ENCODE measurements at regions not wholly inside any gene's neighbourhood (a gene's known extent, or its start where the extent isn't known, plus 50 kb on each side); places are given as distances from the start of the nearest gene placed in this dataset.

DNA sequence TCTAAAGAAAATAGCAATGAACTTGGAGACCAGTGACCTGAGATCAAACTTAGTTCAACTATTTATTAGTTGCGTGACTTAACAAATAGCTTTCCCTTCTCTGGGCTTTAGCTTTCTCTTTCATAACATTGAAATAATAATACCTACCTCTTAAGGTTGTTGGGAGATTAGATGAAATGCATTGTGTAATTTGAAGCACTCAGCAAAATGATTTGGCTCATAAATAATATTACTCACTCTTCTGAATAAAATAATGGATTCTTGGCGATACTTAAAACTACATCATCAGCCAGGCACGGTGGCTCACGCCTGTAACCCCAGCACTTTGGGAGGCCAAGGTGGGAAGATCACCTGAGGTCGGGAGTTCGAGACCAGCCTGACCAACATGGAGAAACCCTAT, 556.2 kb upstream of the JARID2 start:
- Histone ChIP-seq H3K4me1 (no peaks in the 10 kb centered on the region), H3K4me3 (no peak overlapping the region), H3K27me3 (no peaks in the 10 kb centered on the region), H3K9me3 (no peaks in the 10 kb centered on the region), H3K27ac (no peak overlapping the region), H3K36me3 (no peaks in the 10 kb centered on the region)
- ATAC-seq (ENCODE audit: low FRiP score in 2 of 2): no peak
- WGBS, 2 donors: 93 to 97% methylated on average over 6 of the region's 6 CpGs
- DNase-seq: no peak
- TF ChIP-seq POLR2AphosphoS5 (IDR thresholded peaks at IDR 0.05) (no peak), POLR2A (IDR thresholded peaks at IDR 0.05) (no peak), EP300 (IDR thresholded peaks at IDR 0.05) (no peak)
- TF ChIP-seq, protein P1, sequence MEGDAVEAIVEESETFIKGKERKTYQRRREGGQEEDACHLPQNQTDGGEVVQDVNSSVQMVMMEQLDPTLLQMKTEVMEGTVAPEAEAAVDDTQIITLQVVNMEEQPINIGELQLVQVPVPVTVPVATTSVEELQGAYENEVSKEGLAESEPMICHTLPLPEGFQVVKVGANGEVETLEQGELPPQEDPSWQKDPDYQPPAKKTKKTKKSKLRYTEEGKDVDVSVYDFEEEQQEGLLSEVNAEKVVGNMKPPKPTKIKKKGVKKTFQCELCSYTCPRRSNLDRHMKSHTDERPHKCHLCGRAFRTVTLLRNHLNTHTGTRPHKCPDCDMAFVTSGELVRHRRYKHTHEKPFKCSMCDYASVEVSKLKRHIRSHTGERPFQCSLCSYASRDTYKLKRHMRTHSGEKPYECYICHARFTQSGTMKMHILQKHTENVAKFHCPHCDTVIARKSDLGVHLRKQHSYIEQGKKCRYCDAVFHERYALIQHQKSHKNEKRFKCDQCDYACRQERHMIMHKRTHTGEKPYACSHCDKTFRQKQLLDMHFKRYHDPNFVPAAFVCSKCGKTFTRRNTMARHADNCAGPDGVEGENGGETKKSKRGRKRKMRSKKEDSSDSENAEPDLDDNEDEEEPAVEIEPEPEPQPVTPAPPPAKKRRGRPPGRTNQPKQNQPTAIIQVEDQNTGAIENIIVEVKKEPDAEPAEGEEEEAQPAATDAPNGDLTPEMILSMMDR (IDR thresholded peaks at IDR 0.05): no peak

DNA sequence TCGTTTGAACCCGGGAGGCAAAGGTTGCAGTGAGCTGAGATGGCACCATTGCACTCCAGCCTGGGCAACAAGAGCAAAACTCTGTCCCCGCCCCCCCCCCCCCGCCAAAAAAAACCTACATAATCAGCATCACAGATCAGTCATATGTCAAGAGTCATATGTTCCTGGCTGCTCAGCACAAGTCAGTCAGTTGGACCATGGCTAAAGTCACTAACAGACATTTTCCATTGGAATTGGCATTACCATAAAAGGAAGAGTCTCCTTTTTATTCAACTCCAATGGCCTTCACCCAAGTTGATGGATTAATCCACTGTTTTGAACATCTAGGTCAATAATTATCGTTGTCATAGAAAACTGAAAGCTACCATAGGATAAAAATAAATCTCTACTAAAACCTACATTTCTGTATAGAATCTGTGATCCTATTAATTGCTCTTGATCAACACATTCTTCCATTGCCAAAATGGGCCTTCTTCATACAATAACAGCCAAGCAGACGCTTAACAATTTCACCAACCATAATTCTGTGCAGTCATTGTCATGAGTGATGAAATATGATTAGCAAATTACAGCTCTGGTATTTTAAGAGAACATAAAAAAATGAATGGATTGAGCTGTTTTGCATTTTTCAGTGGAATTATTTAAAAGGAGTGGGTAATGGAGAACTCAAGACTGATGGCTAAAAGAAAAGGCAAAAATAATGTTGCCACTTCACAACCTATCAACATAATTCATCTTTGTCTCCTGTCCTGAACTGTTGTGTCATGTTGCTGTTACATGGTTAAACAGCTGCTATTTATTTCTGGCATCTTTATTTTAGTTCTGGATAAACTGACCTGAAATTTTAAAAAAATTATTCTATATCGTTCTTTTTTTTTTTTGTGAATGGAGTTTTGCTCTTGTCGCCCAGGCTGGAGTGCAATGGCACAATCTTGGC, 555.5 kb upstream of the JARID2 start:
- H3K9me3 ChIP-seq: no peaks in the 10 kb centered on the region
- no peaks in the 10 kb centered on the region for H3K4me1 ChIP-seq
- DNase-seq (no peak), ATAC-seq (ENCODE audit: low FRiP score in 2 of 2) (no peak)
- H3K27me3 ChIP-seq: no peaks in the 10 kb centered on the region
- H3K27ac ChIP-seq: no peak overlapping the region
- H3K4me3 ChIP-seq: no peak overlapping the region
- no peak for TF ChIP-seq EP300 (IDR thresholded peaks at IDR 0.05)
- no peak for TF ChIP-seq POLR2AphosphoS5 (IDR thresholded peaks at IDR 0.05)
- TF ChIP-seq POLR2A (IDR thresholded peaks at IDR 0.05): no peak
- TF ChIP-seq, protein P1 (IDR thresholded peaks at IDR 0.05): no peak
- H3K36me3 ChIP-seq: no peaks in the 10 kb centered on the region
- 87 to 90% methylated on average over 8 of the region's 8 CpGs for WGBS, 2 donors

DNA sequence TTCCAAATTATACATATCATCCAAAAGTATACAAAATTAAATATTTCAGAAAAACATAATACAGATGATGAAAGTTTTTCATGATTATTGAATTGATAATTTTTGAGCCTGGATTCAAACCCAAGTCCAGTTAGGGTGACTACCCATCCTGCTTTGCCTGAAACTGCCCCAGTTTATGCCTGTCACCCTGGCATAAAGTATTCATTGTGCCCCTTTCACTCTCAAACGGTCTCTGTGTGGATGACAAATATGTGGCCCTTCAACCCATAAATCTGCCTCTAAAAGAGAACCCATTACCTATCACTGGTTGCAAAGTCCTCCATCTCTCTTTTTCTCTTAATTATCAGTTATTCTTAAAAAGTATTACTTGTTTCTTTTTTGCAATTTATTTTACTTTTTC, 553.7 kb upstream of the JARID2 start:
- 67% methylated on average over 1 of the region's 1 CpG for WGBS, 2 donors

DNA sequence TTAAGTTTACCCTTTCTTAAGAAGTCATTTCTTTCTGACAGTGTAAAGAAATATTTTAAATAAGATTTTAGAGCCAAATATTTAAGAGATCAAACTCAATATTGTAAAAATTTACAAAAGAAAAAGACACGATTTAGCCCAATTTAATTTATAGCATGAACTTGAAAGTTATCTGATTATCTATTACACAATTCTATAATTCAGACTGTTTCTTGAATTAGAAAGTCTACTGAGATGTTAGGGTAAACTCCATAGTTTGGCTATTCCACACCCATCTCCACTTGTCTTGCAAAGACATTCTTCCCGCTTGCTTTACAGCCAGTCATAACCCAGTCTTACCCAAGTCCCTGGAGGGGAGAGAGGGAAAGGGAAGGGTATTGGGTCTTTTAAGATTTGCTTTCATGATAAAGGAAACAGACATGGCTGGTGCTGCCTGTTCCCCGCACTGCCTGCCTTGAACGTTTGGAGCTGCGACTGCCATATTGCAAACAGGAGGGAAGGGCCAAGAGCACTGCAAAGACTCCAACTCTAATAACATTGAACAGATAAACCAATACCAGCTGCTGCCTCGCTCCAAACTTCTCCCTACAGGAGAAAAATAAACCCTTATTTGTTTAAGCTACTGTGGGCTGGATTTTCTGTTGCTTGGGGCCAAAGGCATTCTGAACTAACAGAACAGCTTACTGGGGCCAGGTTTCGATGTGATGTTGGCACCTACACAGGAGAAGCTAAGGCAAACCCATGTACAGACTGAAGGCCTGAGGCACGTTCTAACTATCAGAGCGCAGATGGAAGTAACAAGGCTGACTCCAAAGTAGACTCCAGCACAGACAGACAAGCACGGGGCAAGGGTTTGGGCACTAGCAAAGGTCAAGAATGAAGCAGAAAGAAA, 552.3 kb upstream of the JARID2 start:
- WGBS, 2 donors: 89 to 93% methylated on average over 10 of the region's 10 CpGs
- H3K27me3 ChIP-seq: no peaks in the 10 kb centered on the region
- no peaks in the 10 kb centered on the region for H3K9me3 ChIP-seq
- DNase-seq: no peak
- no peak overlapping the region for H3K4me3 ChIP-seq
- no peaks in the 10 kb centered on the region for H3K4me1 ChIP-seq
- no peak for ATAC-seq (ENCODE audit: low FRiP score in 2 of 2)
- H3K36me3 ChIP-seq: no peaks in the 10 kb centered on the region
- TF ChIP-seq POLR2A (IDR thresholded peaks at IDR 0.05): no peak
- no peak for TF ChIP-seq POLR2AphosphoS5 (IDR thresholded peaks at IDR 0.05)
- TF ChIP-seq EP300 (IDR thresholded peaks at IDR 0.05): no peak
- TF ChIP-seq, protein P1 (IDR thresholded peaks at IDR 0.05): no peak
- H3K27ac ChIP-seq: no peak overlapping the region

More for the DNA sequence above, 553.7 kb upstream of the JARID2 start:
- no peaks in the 10 kb centered on the region for H3K4me1 ChIP-seq
- H3K27ac ChIP-seq: no peak overlapping the region
- TF ChIP-seq POLR2A (IDR thresholded peaks at IDR 0.05): no peak
- no peak for TF ChIP-seq POLR2AphosphoS5 (IDR thresholded peaks at IDR 0.05)
- TF ChIP-seq, protein P1 (IDR thresholded peaks at IDR 0.05): no peak
- TF ChIP-seq EP300 (IDR thresholded peaks at IDR 0.05): no peak
- H3K36me3 ChIP-seq: no peaks in the 10 kb centered on the region
- DNase-seq: no peak
- H3K27me3 ChIP-seq: no peaks in the 10 kb centered on the region
- ATAC-seq (ENCODE audit: low FRiP score in 2 of 2): no peak
- H3K4me3 ChIP-seq: no peak overlapping the region
- no peaks in the 10 kb centered on the region for H3K9me3 ChIP-seq

All from upper lobe of left lung (tissue), 6 donors.